ENCODE measurements at regions not wholly inside any gene's neighbourhood (a gene's known extent, or its start where the extent isn't known, plus 50 kb on each side); places are given as distances from the start of the nearest gene placed in this dataset.

DNA sequence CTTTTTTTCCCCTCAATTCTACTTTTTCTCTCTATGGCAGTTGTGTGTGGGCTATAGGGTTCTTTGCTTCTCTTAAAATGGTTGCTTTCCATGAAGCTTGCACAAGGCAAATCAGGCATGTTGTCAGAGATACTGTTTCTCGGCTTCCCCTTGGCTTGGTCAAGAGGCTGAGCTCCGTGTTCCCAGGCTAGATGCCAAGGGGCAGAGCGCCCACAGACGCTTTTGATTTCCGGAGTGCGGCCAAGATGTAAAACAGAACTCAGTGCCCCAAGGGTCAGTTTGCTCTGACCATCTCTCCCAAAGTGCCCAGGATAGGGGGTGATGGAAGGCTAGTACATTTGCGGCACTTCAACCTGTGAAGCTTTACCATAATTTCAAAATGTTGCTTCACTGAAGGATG is 64.2 kb upstream of the DIPK2B start:
- TF ChIP-seq, protein P1, sequence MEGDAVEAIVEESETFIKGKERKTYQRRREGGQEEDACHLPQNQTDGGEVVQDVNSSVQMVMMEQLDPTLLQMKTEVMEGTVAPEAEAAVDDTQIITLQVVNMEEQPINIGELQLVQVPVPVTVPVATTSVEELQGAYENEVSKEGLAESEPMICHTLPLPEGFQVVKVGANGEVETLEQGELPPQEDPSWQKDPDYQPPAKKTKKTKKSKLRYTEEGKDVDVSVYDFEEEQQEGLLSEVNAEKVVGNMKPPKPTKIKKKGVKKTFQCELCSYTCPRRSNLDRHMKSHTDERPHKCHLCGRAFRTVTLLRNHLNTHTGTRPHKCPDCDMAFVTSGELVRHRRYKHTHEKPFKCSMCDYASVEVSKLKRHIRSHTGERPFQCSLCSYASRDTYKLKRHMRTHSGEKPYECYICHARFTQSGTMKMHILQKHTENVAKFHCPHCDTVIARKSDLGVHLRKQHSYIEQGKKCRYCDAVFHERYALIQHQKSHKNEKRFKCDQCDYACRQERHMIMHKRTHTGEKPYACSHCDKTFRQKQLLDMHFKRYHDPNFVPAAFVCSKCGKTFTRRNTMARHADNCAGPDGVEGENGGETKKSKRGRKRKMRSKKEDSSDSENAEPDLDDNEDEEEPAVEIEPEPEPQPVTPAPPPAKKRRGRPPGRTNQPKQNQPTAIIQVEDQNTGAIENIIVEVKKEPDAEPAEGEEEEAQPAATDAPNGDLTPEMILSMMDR (IDR thresholded peaks at IDR 0.05): no peak
- no peak for TF ChIP-seq POLR2A (IDR thresholded peaks at IDR 0.05)
